HEK293T (cell line): ENCODE measurements at regions not wholly inside any gene's neighbourhood (a gene's known extent, or its start where the extent isn't known, plus 50 kb on each side); places are given as distances from the start of the nearest gene placed in this dataset.

Source experiments
- ARNT ChIP-seq: fragments of 450-650 bp; IDR thresholded peaks from 2 replicates; pipeline ENCODE4 v1.6.1; 2017; ENCODE audit warnings: mild to moderate bottlenecking
- FOXA1 ChIP-seq: fragments of 450-650 bp; IDR thresholded peaks from 2 replicates; pipeline ENCODE4 v1.6.1; 2016; ENCODE audit warnings: mild to moderate bottlenecking
- HDGF ChIP-seq: fragments of 450-650 bp; IDR thresholded peaks from 2 replicates; pipeline ENCODE4 v1.6.1; 2017; ENCODE audit warnings: antibody characterized with exemption, borderline replicate concordance
- NFRKB ChIP-seq: fragments of 450-650 bp; IDR thresholded peaks from 2 replicates; pipeline ENCODE4 v1.6.1; 2016; ENCODE audit warnings: mild to moderate bottlenecking, moderate library complexity
- PKNOX1 ChIP-seq: fragments of 450-650 bp; IDR thresholded peaks from 2 replicates; pipeline ENCODE4 v1.6.1; 2016
- SP1 ChIP-seq: fragments of 450-650 bp; IDR thresholded peaks from 2 replicates; pipeline ENCODE4 v1.6.1; 2017
- SUZ12 ChIP-seq: fragments of 450-650 bp; IDR thresholded peaks from 2 replicates; pipeline ENCODE4 v1.6.1; 2016; ENCODE audit warnings: mild to moderate bottlenecking
- TARDBP ChIP-seq: fragments of 450-650 bp; IDR thresholded peaks from 2 replicates; pipeline ENCODE4 v1.6.1; 2016

- TF ChIP-seq SP1, result no peak
- TF ChIP-seq TARDBP, result no peak
- TF ChIP-seq ARNT, result no peak
- no peak for TF ChIP-seq NFRKB
- TF ChIP-seq SUZ12, result no peak
- no peak for TF ChIP-seq HDGF
- TF ChIP-seq FOXA1, result no peak
- no peak for TF ChIP-seq PKNOX1
Observed at GRCh38 chr5:124074500-124074899, 562.5 kb downstream of the CSNK1G3 start.
